BLaER1 (cell line): ENCODE measurements at regions not wholly inside any gene's neighbourhood (a gene's known extent, or its start where the extent isn't known, plus 50 kb on each side); places are given as distances from the start of the nearest gene placed in this dataset.
"Not testable (repeated sequence)": the region's sequence is repeated elsewhere in the genome, so short reads cannot be mapped to it uniquely, and the experiment has no call there.

ENCODE experiments used
- H3K27ac ChIP-seq: shearing (Covaris generic); formaldehyde crosslinking; 2 replicates; pipeline ENCODE4 v1.8.1; 2022
- H3K27me3 ChIP-seq: shearing (Covaris generic); formaldehyde crosslinking; 2 replicates; pipeline ENCODE4 v1.8.1; 2022
- H3K36me3 ChIP-seq: shearing (Covaris generic); formaldehyde crosslinking; 2 replicates; pipeline ENCODE4 v1.8.1; 2022
- H3K4me1 ChIP-seq: shearing (Covaris generic); formaldehyde crosslinking; 2 replicates; pipeline ENCODE4 v1.8.1; 2022
- H3K4me2 ChIP-seq: shearing (Covaris generic); formaldehyde crosslinking; 2 replicates; pipeline ENCODE4 v1.8.1; 2022
- H3K4me3 ChIP-seq: shearing (Covaris generic); formaldehyde crosslinking; 2 replicates; pipeline ENCODE4 v1.8.1; 2022
- H3K9ac ChIP-seq: shearing (Covaris generic); formaldehyde crosslinking; 2 replicates; pipeline ENCODE4 v1.8.1; 2022
- H3K9me3 ChIP-seq: shearing (Covaris generic); formaldehyde crosslinking; 2 replicates; pipeline ENCODE4 v1.8.1; 2022
- H4K20me1 ChIP-seq: shearing (Covaris generic); formaldehyde crosslinking; 2 replicates; pipeline ENCODE4 v1.8.1; 2022
- Cebpa-rat ChIP-seq: shearing (Covaris generic); IDR thresholded peaks from 2 replicates; pipeline ENCODE4 v1.8.1; 2022

- no peak overlapping the region for H3K4me2 ChIP-seq
- no peaks in the 10 kb centered on the region for H3K27me3 ChIP-seq
- H3K4me3 ChIP-seq, result no peak overlapping the region
- no peaks in the 10 kb centered on the region for H3K9me3 ChIP-seq
- no peaks in the 10 kb centered on the region for H3K36me3 ChIP-seq
- no peak overlapping the region for H3K9ac ChIP-seq
- no peak overlapping the region for H3K27ac ChIP-seq
- no peak for TF ChIP-seq Cebpa-rat
- no peaks in the 10 kb centered on the region for H4K20me1 ChIP-seq
- H3K4me1 ChIP-seq, result no peaks in the 10 kb centered on the region
Observed at GRCh38 chr6:155778336-155778735, 322.7 kb upstream of the NOX3 start.

- Histone ChIP-seq H3K9me3 (no peaks in the 10 kb centered on the region), H3K9ac (no peak overlapping the region), H3K4me3 (no peak overlapping the region), H3K27ac (no peak overlapping the region), H3K27me3 (no peaks in the 10 kb centered on the region), H4K20me1 (no peaks in the 10 kb centered on the region), H3K4me2 (no peak overlapping the region), H3K36me3 (no peaks in the 10 kb centered on the region), H3K4me1 (no peaks in the 10 kb centered on the region)
- TF ChIP-seq Cebpa-rat, result no peak
Observed at GRCh38 chr6:155771822-155772221, 316.2 kb upstream of the NOX3 start.

- Histone ChIP-seq H3K27ac (no peak overlapping the region), H3K27me3 (no peaks in the 10 kb centered on the region), H4K20me1 (no peaks in the 10 kb centered on the region), H3K4me2 (no peak overlapping the region), H3K4me1 (no peaks in the 10 kb centered on the region), H3K4me3 (no peak overlapping the region), H3K9me3 (no peaks in the 10 kb centered on the region), H3K36me3 (no peaks in the 10 kb centered on the region), H3K9ac (no peak overlapping the region)
- no peak for TF ChIP-seq Cebpa-rat
Observed at GRCh38 chr6:155770856-155771255, 315.2 kb upstream of the NOX3 start.

- no peak overlapping the region for H3K27ac ChIP-seq
- no peak overlapping the region for H3K9ac ChIP-seq
- H3K4me1 ChIP-seq, result no peaks in the 10 kb centered on the region
- H3K27me3 ChIP-seq, result no peaks in the 10 kb centered on the region
- H3K4me2 ChIP-seq, result no peak overlapping the region
- H4K20me1 ChIP-seq, result no peaks in the 10 kb centered on the region
- no peak for TF ChIP-seq Cebpa-rat
- no peaks in the 10 kb centered on the region for H3K9me3 ChIP-seq
- no peak overlapping the region for H3K4me3 ChIP-seq
- H3K36me3 ChIP-seq, result no peaks in the 10 kb centered on the region
Observed at GRCh38 chr6:155770313-155770712, 314.7 kb upstream of the NOX3 start.

GRCh38 chr6:155765275-155766194, 309.9 kb upstream of the NOX3 start:
- Histone ChIP-seq H3K27ac (no peak overlapping the region), H3K36me3 (no peaks in the 10 kb centered on the region)

GRCh38 chr6:155762649-155763048, 307.0 kb upstream of the NOX3 start:
- no peak overlapping the region for H3K4me3 ChIP-seq
- H3K4me2 ChIP-seq, result no peak overlapping the region
- H3K27ac ChIP-seq, result no peak overlapping the region
- no peaks in the 10 kb centered on the region for H4K20me1 ChIP-seq
- no peaks in the 10 kb centered on the region for H3K9me3 ChIP-seq
- H3K9ac ChIP-seq, result no peak overlapping the region
- no peak for TF ChIP-seq Cebpa-rat
- no peaks in the 10 kb centered on the region for H3K4me1 ChIP-seq
- no peaks in the 10 kb centered on the region for H3K27me3 ChIP-seq
- no peaks in the 10 kb centered on the region for H3K36me3 ChIP-seq

More at GRCh38 chr6:155765275-155766194, 309.9 kb upstream of the NOX3 start:
- Histone ChIP-seq H3K4me2 (no peak overlapping the region), H3K9me3 (no peaks in the 10 kb centered on the region), H3K4me1 (no peaks in the 10 kb centered on the region), H3K9ac (no peak overlapping the region), H4K20me1 (no peaks in the 10 kb centered on the region), H3K27me3 (no peaks in the 10 kb centered on the region), H3K4me3 (no peak overlapping the region)
- TF ChIP-seq Cebpa-rat, result no peak

GRCh38 chr6:155755452-155755851, 299.8 kb upstream of the NOX3 start:
- H3K4me2 ChIP-seq, result no peak overlapping the region
- H4K20me1 ChIP-seq, result no peaks in the 10 kb centered on the region
- no peak overlapping the region for H3K4me3 ChIP-seq
- no peaks in the 10 kb centered on the region for H3K27me3 ChIP-seq
- peaks cover 11% of the 10 kb centered on the region; the same call in 1 of the 2 replicates for H3K9me3 ChIP-seq
- no peaks in the 10 kb centered on the region for H3K4me1 ChIP-seq
- no peak overlapping the region for H3K27ac ChIP-seq
- H3K9ac ChIP-seq, result no peak overlapping the region
- no peaks in the 10 kb centered on the region for H3K36me3 ChIP-seq
- no peak for TF ChIP-seq Cebpa-rat

GRCh38 chr6:155748778-155749177, 293.1 kb upstream of the NOX3 start:
- not testable (repeated sequence) for H3K27me3 ChIP-seq, H3K27ac ChIP-seq, H3K9ac ChIP-seq, H3K9me3 ChIP-seq, H3K4me2 ChIP-seq, H3K36me3 ChIP-seq, H3K4me1 ChIP-seq, H4K20me1 ChIP-seq, H3K4me3 ChIP-seq

GRCh38 chr6:155747491-155747890, 291.9 kb upstream of the NOX3 start:
- Histone ChIP-seq H3K9ac (no peak overlapping the region), H3K27me3 (no peaks in the 10 kb centered on the region), H3K36me3 (no peaks in the 10 kb centered on the region), H3K27ac (no peak overlapping the region), H3K9me3 (peaks cover 7% of the 10 kb centered on the region; the same call in 1 of the 2 replicates), H3K4me2 (no peak overlapping the region), H3K4me1 (no peaks in the 10 kb centered on the region), H3K4me3 (no peak overlapping the region), H4K20me1 (no peaks in the 10 kb centered on the region)
- TF ChIP-seq Cebpa-rat, result no peak

- Histone ChIP-seq H3K36me3 (no peaks in the 10 kb centered on the region), H3K4me2 (no peak overlapping the region), H3K9ac (no peak overlapping the region), H3K27ac (no peak overlapping the region), H3K4me3 (no peak overlapping the region), H3K27me3 (no peaks in the 10 kb centered on the region), H3K9me3 (no peaks in the 10 kb centered on the region), H3K4me1 (no peaks in the 10 kb centered on the region), H4K20me1 (no peaks in the 10 kb centered on the region)
- no peak for TF ChIP-seq Cebpa-rat
Observed at GRCh38 chr6:155740781-155741399, 285.3 kb upstream of the NOX3 start.
